ENCODE measurements at regions not wholly inside any gene's neighbourhood (a gene's known extent, or its start where the extent isn't known, plus 50 kb on each side); places are given as distances from the start of the nearest gene placed in this dataset.

- no peak for DNase-seq
Measured at GRCh38 chr2:204449977-204450376, 95.3 kb upstream of the PARD3B start.

- no peak for DNase-seq
Measured at GRCh38 chr2:204451766-204452165, 93.5 kb upstream of the PARD3B start.

GRCh38 chr2:204452464-204453023 lies 92.7 kb upstream of the PARD3B start:
- DNase-seq: peak in 1 of 2 experiments; percentile 11

GRCh38 chr2:204453730-204454167 lies 91.5 kb upstream of the PARD3B start:
- DNase-seq: no peak

GRCh38 chr2:204454672-204455380 lies 90.4 kb upstream of the PARD3B start:
- DNase-seq: no peak

GRCh38 chr2:204468746-204469429 lies 76.4 kb upstream of the PARD3B start:
- no peak for DNase-seq

GRCh38 chr2:204470178-204470620 lies 75.1 kb upstream of the PARD3B start:
- DNase-seq: no peak

- no peak for DNase-seq
Measured at GRCh38 chr2:204470621-204471196, 74.6 kb upstream of the PARD3B start.

- no peak for DNase-seq
Measured at GRCh38 chr2:204472375-204472774, 72.9 kb upstream of the PARD3B start.

GRCh38 chr2:204473224-204473623 lies 72.1 kb upstream of the PARD3B start:
- DNase-seq: no peak

GRCh38 chr2:204475399-204475798 lies 69.9 kb upstream of the PARD3B start:
- no peak for DNase-seq

GRCh38 chr2:204477358-204477950 lies 67.8 kb upstream of the PARD3B start:
- no peak for DNase-seq

- no peak for DNase-seq
Measured at GRCh38 chr2:204479557-204479956, 65.7 kb upstream of the PARD3B start.

- no peak for DNase-seq
Measured at GRCh38 chr2:204480676-204481075, 64.6 kb upstream of the PARD3B start.

GRCh38 chr2:204483608-204484081 lies 61.6 kb upstream of the PARD3B start:
- DNase-seq: peak in 1 of 2 experiments; percentile 2

- DNase-seq: no peak
Measured at GRCh38 chr2:204486321-204486720, 59.0 kb upstream of the PARD3B start.

- DNase-seq: no peak
Measured at GRCh38 chr2:204486805-204487204, 58.5 kb upstream of the PARD3B start.

GRCh38 chr2:204487447-204488229 lies 57.6 kb upstream of the PARD3B start:
- no peak for DNase-seq

GRCh38 chr2:204491528-204491927 lies 53.7 kb upstream of the PARD3B start:
- DNase-seq: no peak

- DNase-seq: no peak
Measured at GRCh38 chr2:204492417-204492816, 52.9 kb upstream of the PARD3B start.

GRCh38 chr2:204494681-204495080 lies 50.6 kb upstream of the PARD3B start:
- no peak for DNase-seq

- DNase-seq: no peak
Measured at GRCh38 chr2:204495381-204495780, 49.9 kb upstream of the PARD3B start.
